Parathyroid adenoma (tissue), 2 donors: ENCODE measurements at regions not wholly inside any gene's neighbourhood (a gene's known extent, or its start where the extent isn't known, plus 50 kb on each side); places are given as distances from the start of the nearest gene placed in this dataset.
"Not testable (repeated sequence)": the region's sequence is repeated elsewhere in the genome, so short reads cannot be mapped to it uniquely, and the experiment has no call there.

ENCODE experiments used
- H2AFZ ChIP-seq: fragments of 300-600 bp; sonication (generic); one replicate; pipeline ENCODE4 v1.7.0; 2017; ENCODE audit warnings: antibody characterized with exemption, mild to moderate bottlenecking
- H3K27ac ChIP-seq: fragments of 300-600 bp; sonication (generic); one replicate; pipeline ENCODE4 v1.7.0; 2017
- H3K27me3 ChIP-seq: fragments of 300-600 bp; sonication (generic); one replicate; pipeline ENCODE4 v1.7.0; 2017; ENCODE audit warnings: low read length; ENCODE audit not compliant: control insufficient read depth, insufficient read depth
- H3K36me3 ChIP-seq: fragments of 300-600 bp; sonication (generic); one replicate; pipeline ENCODE4 v1.7.0; 2017; ENCODE audit warnings: low read length; ENCODE audit not compliant: control insufficient read depth, insufficient read depth
- H3K4me1 ChIP-seq: fragments of 300-600 bp; sonication (generic); one replicate; pipeline ENCODE4 v1.7.0; 2017; ENCODE audit warnings: control low read depth
- H3K4me2 ChIP-seq: fragments of 300-600 bp; sonication (generic); one replicate; pipeline ENCODE4 v1.7.0; 2017; ENCODE audit warnings: low read length
- H3K4me3 ChIP-seq: fragments of 300-600 bp; sonication (generic); one replicate; pipeline ENCODE4 v1.7.0; 2017; ENCODE audit warnings: low read depth, low read length
- H3K79me2 ChIP-seq: fragments of 300-600 bp; sonication (generic); one replicate; pipeline ENCODE4 v1.7.0; 2017; ENCODE audit warnings: control low read depth
- H3K9ac ChIP-seq: fragments of 300-600 bp; sonication (generic); one replicate; pipeline ENCODE4 v1.7.0; 2017; ENCODE audit warnings: mild to moderate bottlenecking
- H3K9me3 ChIP-seq: fragments of 300-600 bp; sonication (generic); one replicate; pipeline ENCODE4 v1.7.0; 2017; ENCODE audit warnings: low read length; ENCODE audit not compliant: control insufficient read depth
- TF ChIP-seq, protein P1 (sequence below): fragments of 300-600 bp; sonication (generic); IDR thresholded peaks from one replicate; pipeline ENCODE4 v1.7.0; 2017; ENCODE audit warnings: antibody characterized with exemption, mild to moderate bottlenecking
- donor health status: primary hyperparathyroidism.

GRCh38 chr4:64105903-64106302 lies 303.3 kb downstream of the TECRL start:
- Histone ChIP-seq H3K4me2 (no peak overlapping the region), H3K79me2 (no peaks in the 10 kb centered on the region), H3K27ac (no peak overlapping the region), H3K27me3 (no peaks in the 10 kb centered on the region), H2AFZ (no peak overlapping the region), H3K4me1 (no peaks in the 10 kb centered on the region), H3K4me3 (no peak overlapping the region), H3K36me3 (no peaks in the 10 kb centered on the region), H3K9ac (no peak overlapping the region), H3K9me3 (no peaks in the 10 kb centered on the region)
- TF ChIP-seq, protein P1, sequence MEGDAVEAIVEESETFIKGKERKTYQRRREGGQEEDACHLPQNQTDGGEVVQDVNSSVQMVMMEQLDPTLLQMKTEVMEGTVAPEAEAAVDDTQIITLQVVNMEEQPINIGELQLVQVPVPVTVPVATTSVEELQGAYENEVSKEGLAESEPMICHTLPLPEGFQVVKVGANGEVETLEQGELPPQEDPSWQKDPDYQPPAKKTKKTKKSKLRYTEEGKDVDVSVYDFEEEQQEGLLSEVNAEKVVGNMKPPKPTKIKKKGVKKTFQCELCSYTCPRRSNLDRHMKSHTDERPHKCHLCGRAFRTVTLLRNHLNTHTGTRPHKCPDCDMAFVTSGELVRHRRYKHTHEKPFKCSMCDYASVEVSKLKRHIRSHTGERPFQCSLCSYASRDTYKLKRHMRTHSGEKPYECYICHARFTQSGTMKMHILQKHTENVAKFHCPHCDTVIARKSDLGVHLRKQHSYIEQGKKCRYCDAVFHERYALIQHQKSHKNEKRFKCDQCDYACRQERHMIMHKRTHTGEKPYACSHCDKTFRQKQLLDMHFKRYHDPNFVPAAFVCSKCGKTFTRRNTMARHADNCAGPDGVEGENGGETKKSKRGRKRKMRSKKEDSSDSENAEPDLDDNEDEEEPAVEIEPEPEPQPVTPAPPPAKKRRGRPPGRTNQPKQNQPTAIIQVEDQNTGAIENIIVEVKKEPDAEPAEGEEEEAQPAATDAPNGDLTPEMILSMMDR = no peak

DNA sequence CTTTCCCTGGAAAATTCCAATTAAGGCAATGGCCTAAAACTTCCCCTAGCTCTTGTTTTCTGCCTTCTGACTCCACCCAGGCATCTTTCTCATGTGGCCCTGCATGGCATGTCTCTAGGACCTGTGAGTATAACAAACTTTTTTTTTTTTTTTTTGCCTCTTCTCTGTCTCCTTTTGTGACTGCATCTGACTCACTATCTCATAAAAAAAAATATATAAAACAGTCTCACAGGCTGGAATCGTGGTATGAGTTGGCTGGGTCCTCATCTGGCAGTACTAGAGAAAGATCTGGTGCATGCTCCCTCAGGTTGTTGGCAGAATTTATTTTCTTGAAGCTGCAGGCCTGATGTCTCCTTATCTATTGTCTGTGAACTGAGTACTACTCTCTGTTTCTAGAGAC lies 313.9 kb downstream of the TECRL start:
- H3K27me3 ChIP-seq = no peaks in the 10 kb centered on the region
- no peak overlapping the region for H3K9ac ChIP-seq
- no peaks in the 10 kb centered on the region for H3K4me1 ChIP-seq
- H3K4me3 ChIP-seq = no peak overlapping the region
- no peak overlapping the region for H3K4me2 ChIP-seq
- TF ChIP-seq, protein P1 = no peak
- H3K36me3 ChIP-seq = no peaks in the 10 kb centered on the region
- H2AFZ ChIP-seq = no peak overlapping the region
- no peaks in the 10 kb centered on the region for H3K79me2 ChIP-seq
- no peak overlapping the region for H3K27ac ChIP-seq
- no peaks in the 10 kb centered on the region for H3K9me3 ChIP-seq

- TF ChIP-seq, protein P1 = no peak
- no peaks in the 10 kb centered on the region for H3K79me2 ChIP-seq
- no peak overlapping the region for H3K4me3 ChIP-seq
- H3K9me3 ChIP-seq = no peaks in the 10 kb centered on the region
- no peak overlapping the region for H3K27ac ChIP-seq
- no peaks in the 10 kb centered on the region for H3K4me1 ChIP-seq
- no peaks in the 10 kb centered on the region for H3K27me3 ChIP-seq
- H2AFZ ChIP-seq = no peak overlapping the region
- no peaks in the 10 kb centered on the region for H3K36me3 ChIP-seq
- no peak overlapping the region for H3K9ac ChIP-seq
- H3K4me2 ChIP-seq = no peak overlapping the region
These were observed 329.9 kb downstream of the TECRL start for GRCh38 chr4:64079316-64079715.

- Histone ChIP-seq H3K9ac (no peak overlapping the region), H2AFZ (no peak overlapping the region), H3K9me3 (no peaks in the 10 kb centered on the region), H3K36me3 (no peaks in the 10 kb centered on the region), H3K4me3 (no peak overlapping the region), H3K27me3 (no peaks in the 10 kb centered on the region), H3K27ac (no peak overlapping the region), H3K79me2 (no peaks in the 10 kb centered on the region), H3K4me2 (no peak overlapping the region), H3K4me1 (no peaks in the 10 kb centered on the region)
- TF ChIP-seq, protein P1 = no peak
These were observed 341.2 kb downstream of the TECRL start for GRCh38 chr4:64068096-64068495.

- Histone ChIP-seq H2AFZ (no peak overlapping the region), H3K4me3 (no peak overlapping the region)
These were observed 346.3 kb downstream of the TECRL start for GRCh38 chr4:64062991-64063390.

DNA sequence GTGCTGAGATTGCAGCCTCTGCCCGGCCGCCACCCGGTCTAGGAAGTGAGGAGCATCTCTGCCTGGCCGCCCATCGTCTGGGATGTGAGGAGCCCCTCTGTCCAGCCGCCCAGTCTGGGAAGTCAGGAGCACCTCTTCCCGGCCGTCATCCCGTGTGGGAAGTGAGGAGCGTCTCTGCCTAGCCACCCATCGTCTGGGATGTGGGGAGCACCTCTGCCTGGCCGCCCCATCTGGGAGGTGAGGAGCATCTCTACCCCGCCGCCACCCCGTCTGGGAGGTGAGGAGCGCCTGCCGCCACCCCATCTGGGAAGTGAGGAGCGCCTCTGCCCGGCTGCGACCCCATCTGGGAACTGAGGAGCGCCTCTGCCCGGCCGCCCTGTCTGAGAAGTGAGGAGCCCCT lies 372.2 kb downstream of the TECRL start:
- not testable (repeated sequence) for H3K4me1 ChIP-seq, H3K4me3 ChIP-seq, H3K36me3 ChIP-seq, H2AFZ ChIP-seq, H3K79me2 ChIP-seq, H3K27ac ChIP-seq, H3K27me3 ChIP-seq, H3K9me3 ChIP-seq, H3K4me2 ChIP-seq, H3K9ac ChIP-seq

More at GRCh38 chr4:64062991-64063390, 346.3 kb downstream of the TECRL start:
- no peaks in the 10 kb centered on the region for H3K79me2 ChIP-seq
- H3K36me3 ChIP-seq = no peaks in the 10 kb centered on the region
- no peaks in the 10 kb centered on the region for H3K9me3 ChIP-seq
- no peak overlapping the region for H3K27ac ChIP-seq
- TF ChIP-seq, protein P1 = no peak
- no peak overlapping the region for H3K4me2 ChIP-seq
- H3K27me3 ChIP-seq = no peaks in the 10 kb centered on the region
- no peak overlapping the region for H3K9ac ChIP-seq
- H3K4me1 ChIP-seq = no peaks in the 10 kb centered on the region
